Lung (tissue), 11 donors: ENCODE measurements at regions not wholly inside any gene's neighbourhood (a gene's known extent, or its start where the extent isn't known, plus 50 kb on each side); places are given as distances from the start of the nearest gene placed in this dataset.

ENCODE experiments used
- ATAC-seq: fragments of 200-7000 bp; cut with Tn5 transposase; one replicate; pipeline ENCODE4 v1.9.1; 2020; ENCODE audit warnings: moderate number of reproducible peaks; ENCODE audit not compliant: insufficient read depth, low FRiP score
- DNase-seq, 3 donors: peaks; one replicate each; pipeline ENCODE4 v3.0.0-alpha.2; 2013 to 2017
- H3K27ac ChIP-seq, 2 donors: one replicate each; pipeline ENCODE4 v1.5.1; 2013; ENCODE audit warnings: mild to moderate bottlenecking in 2 of 2, moderate library complexity in 2 of 2, control low read depth in 1 of 2, inconsistent platforms in 1 of 2, low read depth in 1 of 2, low read length in 1 of 2
- H3K27me3 ChIP-seq, 3 donors: one replicate each; pipeline ENCODE4 v1.5.1; 2013; ENCODE audit warnings: low read length in 2 of 3; ENCODE audit not compliant: control insufficient read depth in 3 of 3, insufficient read depth in 3 of 3
- H3K36me3 ChIP-seq, 4 donors: one replicate each; pipeline ENCODE4 v1.5.1; 2013; ENCODE audit warnings: low read length in 4 of 4, mild to moderate bottlenecking in 1 of 4, moderate library complexity in 1 of 4; ENCODE audit not compliant: control insufficient read depth in 4 of 4, insufficient read depth in 4 of 4
- H3K4me1 ChIP-seq, 5 donors: one replicate each; pipeline ENCODE4 v1.5.1; 2013; ENCODE audit warnings: low read length in 5 of 5, mild to moderate bottlenecking in 2 of 5, moderate library complexity in 1 of 5; ENCODE audit not compliant: control insufficient read depth in 5 of 5, insufficient read depth in 5 of 5
- H3K4me3 ChIP-seq: one replicate; pipeline ENCODE4 v1.5.1; 2013; ENCODE audit warnings: mild to moderate bottlenecking, control low read depth, moderate library complexity
- H3K9ac ChIP-seq, 2 donors: one replicate each; pipeline ENCODE4 v1.5.1; 2013; ENCODE audit warnings: low read length in 2 of 2, control low read depth in 1 of 2; ENCODE audit not compliant: insufficient read depth in 1 of 2
- H3K9me3 ChIP-seq, 4 donors: one replicate each; pipeline ENCODE4 v1.5.1; 2013; ENCODE audit warnings: low read length in 3 of 4, mild to moderate bottlenecking in 1 of 4, moderate library complexity in 1 of 4; ENCODE audit not compliant: control insufficient read depth in 4 of 4, insufficient read depth in 3 of 4
- CTCF ChIP-seq: IDR thresholded peaks from 2 replicates; pipeline ENCODE4 v1.5.1; 2012; ENCODE audit warnings: mild to moderate bottlenecking; ENCODE audit errors: control extremely low read depth, extremely low read depth
- WGBS, 2 donors: extraction: QIAGEN DNeasy Blood & Tissue Kit; methylation state at CpG; one replicate each; pipeline ENCODE4 v1.1.7; 2013; 5-methylcytosine and 5-hydroxymethylcytosine counted together
- donor health status: control.
- donor health status: control.
- donor health status: Bipolar disorder and iron deficiency.
- donor health status: healthy.
- donor health status: DM: yes; HTN: yes; CAD: no.

GRCh38 chr6:55675941-55676340, 96.9 kb upstream of the HMGCLL1 start:
- DNase-seq (peak; percentile 19 to 98 (median 98)), ATAC-seq (no peak)
- no peaks in the 10 kb centered on the region for H3K27me3 ChIP-seq
- H3K36me3 ChIP-seq, result no peaks in the 10 kb centered on the region
- no peak overlapping the region for H3K27ac ChIP-seq
- H3K9me3 ChIP-seq, result no peaks in the 10 kb centered on the region
- peaks cover 0 to 66% (median 8%) of the 10 kb centered on the region in 5 donors for H3K4me1 ChIP-seq
- no peak for TF ChIP-seq CTCF
- no peak overlapping the region for H3K4me3 ChIP-seq
- H3K9ac ChIP-seq, result no peak overlapping the region

- TF ChIP-seq CTCF, result no peak
- H3K4me1 ChIP-seq, result peaks cover 0 to 61% (median 8%) of the 10 kb centered on the region in 5 donors
- no peak overlapping the region for H3K4me3 ChIP-seq
- no peaks in the 10 kb centered on the region for H3K9me3 ChIP-seq
- peak in 2 of 3 donors; percentile 91 to 93 for DNase-seq
- H3K27me3 ChIP-seq, result no peaks in the 10 kb centered on the region
- H3K9ac ChIP-seq, result no peak overlapping the region
- WGBS, 2 donors, result 26 to 43% methylated on average over 1 of the region's 1 CpG
- H3K36me3 ChIP-seq, result no peaks in the 10 kb centered on the region
- no peak overlapping the region for H3K27ac ChIP-seq
- ATAC-seq, result no peak
These were observed 95.7 kb upstream of the HMGCLL1 start for GRCh38 chr6:55674672-55675071.

GRCh38 chr6:55670850-55671413, 91.9 kb upstream of the HMGCLL1 start:
- peaks cover 0 to 64% (median 5%) of the 10 kb centered on the region in 5 donors for H3K4me1 ChIP-seq
- no peaks in the 10 kb centered on the region for H3K36me3 ChIP-seq
- DNase-seq, result no peak
- no peak for ATAC-seq
- WGBS, 2 donors, result 75 to 82% methylated on average over 5 of the region's 5 CpGs
- no peak for TF ChIP-seq CTCF
- H3K9ac ChIP-seq, result no peak overlapping the region
- H3K27ac ChIP-seq, result no peak overlapping the region
- no peak overlapping the region for H3K4me3 ChIP-seq
- H3K9me3 ChIP-seq, result no peaks in the 10 kb centered on the region
- no peaks in the 10 kb centered on the region for H3K27me3 ChIP-seq

GRCh38 chr6:55669028-55669427, 90.0 kb upstream of the HMGCLL1 start:
- DNase-seq (peak in 2 of 3 donors; percentile 53 to 68), ATAC-seq (no peak)
- 93 to 94% methylated on average over 1 of the region's 1 CpG for WGBS, 2 donors

More at GRCh38 chr6:55669028-55669427, 90.0 kb upstream of the HMGCLL1 start:
- Histone ChIP-seq H3K4me1 (peaks cover 0 to 48% (median 5%) of the 10 kb centered on the region in 5 donors), H3K4me3 (no peak overlapping the region), H3K9me3 (no peaks in the 10 kb centered on the region), H3K9ac (no peak overlapping the region), H3K27me3 (no peaks in the 10 kb centered on the region), H3K36me3 (no peaks in the 10 kb centered on the region), H3K27ac (peak overlapping the region in 1 of 2 donors; percentile 33)
- no peak for TF ChIP-seq CTCF
